ENCODE measurements at regions not wholly inside any gene's neighbourhood (a gene's known extent, or its start where the extent isn't known, plus 50 kb on each side); places are given as distances from the start of the nearest gene placed in this dataset.

- H3K4me1 ChIP-seq (ENCODE audit: insufficient read depth, low read length), result no peaks in the 10 kb centered on the region
- H3K79me2 ChIP-seq (ENCODE audit: insufficient read depth, low read length), result no peaks in the 10 kb centered on the region
- Mint-ChIP-seq H3K27me3 (ENCODE audit: low read depth) (peaks cover 10% of the 10 kb centered on the region), H3K4me1 (peaks cover 13 to 22% of the 10 kb centered on the region in 2 experiments), H3K27ac (no peak overlapping the region), H3K36me3 (ENCODE audit: insufficient read depth in 1 of 3, low read depth in 3 of 3) (peaks cover 0 to 6% (median 5%) of the 10 kb centered on the region in 3 experiments; a peak in 5 of 7 replicates), H3K4me3 (no peak overlapping the region), H3K9me3 (peaks cover 10 to 11% of the 10 kb centered on the region in 2 experiments)
- no peak overlapping the region for H2AK5ac ChIP-seq (ENCODE audit: insufficient read length, low read length)
- H3K56ac ChIP-seq (ENCODE audit: insufficient read length, low read depth, low read length), result no peak overlapping the region
- no peak overlapping the region for H3K23ac ChIP-seq (ENCODE audit: insufficient read length, low read depth, low read length)
- H3K4me2 ChIP-seq (ENCODE audit: insufficient read depth, insufficient read length, low read length), result no peak overlapping the region
- H3K27me3 ChIP-seq (ENCODE audit: insufficient read depth, low read length), result no peaks in the 10 kb centered on the region
- H2BK15ac ChIP-seq (ENCODE audit: low read depth, low read length), result no peak overlapping the region
- TF ChIP-seq, protein P1, sequence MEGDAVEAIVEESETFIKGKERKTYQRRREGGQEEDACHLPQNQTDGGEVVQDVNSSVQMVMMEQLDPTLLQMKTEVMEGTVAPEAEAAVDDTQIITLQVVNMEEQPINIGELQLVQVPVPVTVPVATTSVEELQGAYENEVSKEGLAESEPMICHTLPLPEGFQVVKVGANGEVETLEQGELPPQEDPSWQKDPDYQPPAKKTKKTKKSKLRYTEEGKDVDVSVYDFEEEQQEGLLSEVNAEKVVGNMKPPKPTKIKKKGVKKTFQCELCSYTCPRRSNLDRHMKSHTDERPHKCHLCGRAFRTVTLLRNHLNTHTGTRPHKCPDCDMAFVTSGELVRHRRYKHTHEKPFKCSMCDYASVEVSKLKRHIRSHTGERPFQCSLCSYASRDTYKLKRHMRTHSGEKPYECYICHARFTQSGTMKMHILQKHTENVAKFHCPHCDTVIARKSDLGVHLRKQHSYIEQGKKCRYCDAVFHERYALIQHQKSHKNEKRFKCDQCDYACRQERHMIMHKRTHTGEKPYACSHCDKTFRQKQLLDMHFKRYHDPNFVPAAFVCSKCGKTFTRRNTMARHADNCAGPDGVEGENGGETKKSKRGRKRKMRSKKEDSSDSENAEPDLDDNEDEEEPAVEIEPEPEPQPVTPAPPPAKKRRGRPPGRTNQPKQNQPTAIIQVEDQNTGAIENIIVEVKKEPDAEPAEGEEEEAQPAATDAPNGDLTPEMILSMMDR (conservative IDR thresholded peaks at IDR 0.05), result no peak
- H4K91ac ChIP-seq (ENCODE audit: insufficient read length, low read depth, low read length), result no peak overlapping the region
- H3K23me2 ChIP-seq (ENCODE audit: insufficient read length, low read depth, low read length, poor library complexity, severe bottlenecking), result no peaks in the 10 kb centered on the region
- no peaks in the 10 kb centered on the region for H3K79me1 ChIP-seq (ENCODE audit: insufficient read depth, low read depth, low read length, poor library complexity, severe bottlenecking)
- no peak overlapping the region for H4K5ac ChIP-seq (ENCODE audit: insufficient read length, low read depth, low read length)
- no peak overlapping the region for H2BK5ac ChIP-seq (ENCODE audit: insufficient read length, low read length)
- no peak overlapping the region for H2BK20ac ChIP-seq (ENCODE audit: low read depth, low read length, poor library complexity, severe bottlenecking)
- H3K9ac ChIP-seq (ENCODE audit: extremely low read depth, insufficient read length, low read length), result no peak overlapping the region
- H3T11ph ChIP-seq (ENCODE audit: low read length), result no peak overlapping the region
- no peaks in the 10 kb centered on the region for H4K20me1 ChIP-seq (ENCODE audit: control insufficient read depth, insufficient read depth, insufficient read length)
- H3K27ac ChIP-seq (ENCODE audit: insufficient read length, low read depth, low read length), result no peak overlapping the region
- H3K9me3 ChIP-seq (ENCODE audit: control insufficient read depth, low read depth, low read length), result no peaks in the 10 kb centered on the region
- H2AFZ ChIP-seq (ENCODE audit: low read length), result no peak overlapping the region
- H2BK12ac ChIP-seq (ENCODE audit: insufficient read length, low read depth, low read length), result no peak overlapping the region
- no peak overlapping the region for H3K14ac ChIP-seq (ENCODE audit: insufficient read depth, low read length)
- H4K8ac ChIP-seq (replicated peaks; ENCODE audit: insufficient read length, low read depth, low read length), result no peak overlapping the region
- no CpG with 5 or more reads among the region's 2 CpGs for WGBS (ENCODE audit: extremely low coverage, insufficient read length, low lambda C conversion rate)
- H2BK120ac ChIP-seq (ENCODE audit: low read depth, low read length, poor library complexity, severe bottlenecking), result no peak overlapping the region
- no peak overlapping the region for H3K4ac ChIP-seq (ENCODE audit: low read depth, low read length)
- no peak overlapping the region for H3K18ac ChIP-seq (ENCODE audit: insufficient read length, low read depth, low read length)
- DNase-seq, result no peak
Measured at GRCh38 chr10:131640045-131640644, 260.7 kb upstream of the PPP2R2D start.
